GM12878 (cell line): ENCODE measurements at regions not wholly inside any gene's neighbourhood (a gene's known extent, or its start where the extent isn't known, plus 50 kb on each side); places are given as distances from the start of the nearest gene placed in this dataset.

ENCODE experiments used
- HDAC6 ChIP-seq: fragments of 200-600 bp; sonication (generic); IDR thresholded peaks from one replicate; pipeline ENCODE4 v1.8.0; 2017; ENCODE audit warnings: antibody characterized with exemption; ENCODE audit not compliant: unreplicated experiment
- PBX3 ChIP-seq: IDR thresholded peaks from 2 replicates; pipeline ENCODE4 v1.6.1; 2011; ENCODE audit warnings: mild to moderate bottlenecking, low read depth, low read length, moderate library complexity; ENCODE audit not compliant: insufficient replicate concordance
- RFX5 ChIP-seq: IDR thresholded peaks from 2 replicates; pipeline ENCODE4 v1.6.1; 2011; ENCODE audit warnings: low read depth, low read length, improper control_type of control experiment

DNA sequence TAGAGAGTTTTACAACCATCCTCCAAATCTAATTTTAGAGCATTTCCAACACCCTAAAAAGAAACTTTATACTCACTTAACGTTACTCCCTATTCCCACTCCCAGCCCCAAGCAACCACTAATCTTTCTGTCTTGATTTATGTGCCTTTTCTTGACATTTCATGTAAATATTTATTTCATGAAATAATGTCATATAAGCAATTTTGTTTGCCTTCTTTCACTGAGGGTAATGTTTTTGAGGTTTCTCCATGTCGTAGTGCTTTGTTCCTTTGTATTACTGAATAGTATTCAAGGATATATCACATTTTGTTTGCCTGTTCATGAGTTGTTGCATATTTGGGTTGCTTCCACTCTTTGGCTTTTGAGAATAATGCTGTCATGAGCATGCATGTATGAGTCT is 155.4 kb upstream of the PLAAT1 start:
- TF ChIP-seq RFX5 = no peak
- no peak for TF ChIP-seq PBX3
- no peak for TF ChIP-seq HDAC6
